ENCODE measurements at regions not wholly inside any gene's neighbourhood (a gene's known extent, or its start where the extent isn't known, plus 50 kb on each side); places are given as distances from the start of the nearest gene placed in this dataset.

- no peak overlapping the region for H3K4me2 ChIP-seq (ENCODE audit: insufficient read depth, low read length)
- dilution Hi-C loops (cut with MboI; ENCODE audit: extremely low pct_ligation_motif_present, low sequenced_read_pairs), result no loop called here
- ChIA-PET CTCF (no interaction called here), POLR2A (no interaction called here)
- DNase-seq (ENCODE audit: low read depth, low spot score), result no peak
- no peak overlapping the region for H3K27ac ChIP-seq (ENCODE audit: insufficient read depth, low read depth, low read length)
- TF ChIP-seq JUN (IDR thresholded peaks at IDR 0.05; ENCODE audit: borderline replicate concordance, insufficient read depth, insufficient read length, low read depth), result no peak
- TF ChIP-seq EZH2 (IDR thresholded peaks at IDR 0.05; ENCODE audit: borderline replicate concordance, low read depth, low read length, severe bottlenecking), result no peak
- TF ChIP-seq, protein P1, sequence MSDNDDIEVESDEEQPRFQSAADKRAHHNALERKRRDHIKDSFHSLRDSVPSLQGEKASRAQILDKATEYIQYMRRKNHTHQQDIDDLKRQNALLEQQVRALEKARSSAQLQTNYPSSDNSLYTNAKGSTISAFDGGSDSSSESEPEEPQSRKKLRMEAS (IDR thresholded peaks at IDR 0.05; ENCODE audit: insufficient read depth, insufficient read length), result no peak
- TF ChIP-seq FOS (IDR thresholded peaks at IDR 0.05; ENCODE audit: borderline replicate concordance, insufficient read depth, low read length), result no peak
- TF ChIP-seq MYC (IDR thresholded peaks at IDR 0.05; ENCODE audit: low read depth, low read length), result no peak
- TF ChIP-seq POLR2AphosphoS5 (IDR thresholded peaks at IDR 0.05; ENCODE audit: insufficient read depth, low read depth, low read length), result no peak
- TF ChIP-seq GATA2 (IDR thresholded peaks at IDR 0.05; ENCODE audit: insufficient read depth, insufficient read length, low read depth, low read length), result no peak
- TF ChIP-seq, protein P2, sequence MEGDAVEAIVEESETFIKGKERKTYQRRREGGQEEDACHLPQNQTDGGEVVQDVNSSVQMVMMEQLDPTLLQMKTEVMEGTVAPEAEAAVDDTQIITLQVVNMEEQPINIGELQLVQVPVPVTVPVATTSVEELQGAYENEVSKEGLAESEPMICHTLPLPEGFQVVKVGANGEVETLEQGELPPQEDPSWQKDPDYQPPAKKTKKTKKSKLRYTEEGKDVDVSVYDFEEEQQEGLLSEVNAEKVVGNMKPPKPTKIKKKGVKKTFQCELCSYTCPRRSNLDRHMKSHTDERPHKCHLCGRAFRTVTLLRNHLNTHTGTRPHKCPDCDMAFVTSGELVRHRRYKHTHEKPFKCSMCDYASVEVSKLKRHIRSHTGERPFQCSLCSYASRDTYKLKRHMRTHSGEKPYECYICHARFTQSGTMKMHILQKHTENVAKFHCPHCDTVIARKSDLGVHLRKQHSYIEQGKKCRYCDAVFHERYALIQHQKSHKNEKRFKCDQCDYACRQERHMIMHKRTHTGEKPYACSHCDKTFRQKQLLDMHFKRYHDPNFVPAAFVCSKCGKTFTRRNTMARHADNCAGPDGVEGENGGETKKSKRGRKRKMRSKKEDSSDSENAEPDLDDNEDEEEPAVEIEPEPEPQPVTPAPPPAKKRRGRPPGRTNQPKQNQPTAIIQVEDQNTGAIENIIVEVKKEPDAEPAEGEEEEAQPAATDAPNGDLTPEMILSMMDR (IDR thresholded peaks at IDR 0.05; ENCODE audit: extremely low read depth in 1 of 2, insufficient read depth in 1 of 2, low read depth in 1 of 2, low read length in 2 of 2), result no peak
- no peaks in the 10 kb centered on the region for H4K20me1 ChIP-seq (replicated peaks; ENCODE audit: control insufficient read depth, extremely low read depth, insufficient read depth, low read length)
- intact Hi-C loops (cut with micrococcal nuclease), result no loop called here
- H3K79me2 ChIP-seq (ENCODE audit: control insufficient read depth, insufficient read depth, low read length), result no peaks in the 10 kb centered on the region
- H3K9ac ChIP-seq (replicated peaks; ENCODE audit: extremely low read depth, insufficient read depth, low read length), result no peak overlapping the region
- no peaks in the 10 kb centered on the region for H3K9me3 ChIP-seq (replicated peaks; ENCODE audit: control insufficient read depth, insufficient read depth, low read length)
- no peaks in the 10 kb centered on the region for H3K27me3 ChIP-seq (ENCODE audit: control insufficient read depth in 2 of 2, insufficient read depth in 2 of 2, low read length in 2 of 2)
- H3K4me3 ChIP-seq (replicated peaks in 1 of 3; ENCODE audit: insufficient read depth in 1 of 3, low read depth in 1 of 3, low read length in 3 of 3), result no peak overlapping the region
- no peak overlapping the region for H2AFZ ChIP-seq (ENCODE audit: low read depth, low read length)
- FAIRE-seq, result no peak
- H3K36me3 ChIP-seq (ENCODE audit: control insufficient read depth in 2 of 2, extremely low read depth in 1 of 2, insufficient read depth in 2 of 2, low read length in 2 of 2), result no peaks in the 10 kb centered on the region
- H3K9me1 ChIP-seq (replicated peaks; ENCODE audit: control insufficient read depth, extremely low read depth, insufficient read depth, low read length), result no peaks in the 10 kb centered on the region
- BruUV-seq (replicated peaks), result no TSS peak
- peaks cover 6% of the 10 kb centered on the region for H3K4me1 ChIP-seq (ENCODE audit: control insufficient read depth, extremely low read depth, insufficient read depth, low read length)
Observed at GRCh38 chr9:107770716-107771115, 281.1 kb upstream of the KLF4 start.

Measured in endothelial cell of umbilical vein (primary cell).